Suprapubic skin (tissue), 4 donors: ENCODE measurements at regions not wholly inside any gene's neighbourhood (a gene's known extent, or its start where the extent isn't known, plus 50 kb on each side); places are given as distances from the start of the nearest gene placed in this dataset.

Experiments
- DNase-seq, 2 donors: peaks; one replicate each; pipeline ENCODE4 v3.0.0-alpha.2; 2019; ENCODE audit warnings: low spot score in 2 of 2
- H3K27ac ChIP-seq: fragments of 200-600 bp; sonication (generic); one replicate; pipeline ENCODE4 v1.5.1; 2019
- H3K27me3 ChIP-seq: fragments of 200-600 bp; sonication (generic); one replicate; pipeline ENCODE4 v1.5.1; 2019
- H3K36me3 ChIP-seq: fragments of 200-600 bp; sonication (generic); one replicate; pipeline ENCODE4 v1.5.1; 2019
- H3K4me1 ChIP-seq: fragments of 200-600 bp; sonication (generic); one replicate; pipeline ENCODE4 v1.5.1; 2019
- H3K4me3 ChIP-seq: fragments of 200-600 bp; sonication (generic); one replicate; pipeline ENCODE4 v1.5.1; 2019; ENCODE audit warnings: mild to moderate bottlenecking
- H3K9me3 ChIP-seq: fragments of 200-600 bp; sonication (generic); one replicate; pipeline ENCODE4 v1.5.1; 2019
- EP300 ChIP-seq: sonication (generic); formaldehyde crosslinking; IDR thresholded peaks from one replicate; pipeline ENCODE4 v1.6.1; 2017; ENCODE audit warnings: antibody characterized with exemption
- POLR2A ChIP-seq, 2 donors: fragments of 450-650 bp; IDR thresholded peaks; one replicate each; pipeline ENCODE4 v1.6.1; 2017; ENCODE audit warnings: antibody characterized with exemption in 2 of 2, mild to moderate bottlenecking in 2 of 2, moderate library complexity in 2 of 2
- POLR2AphosphoS5 ChIP-seq, 3 donors: sonication (generic); formaldehyde crosslinking; IDR thresholded peaks; one replicate each; pipeline ENCODE4 v1.6.1; 2017; ENCODE audit warnings: antibody characterized with exemption in 3 of 3
- WGBS: methylation state at CpG from one replicate; pipeline ENCODE4 v1.1.5; 2018; 5-methylcytosine and 5-hydroxymethylcytosine counted together
- TF ChIP-seq, protein P1 (sequence below), 2 donors: fragments of 200-600 bp in 1 of 2; fragments of 450-650 bp in 1 of 2; sonication (generic) in 1 of 2; IDR thresholded peaks; one replicate each; pipeline ENCODE4 v1.5.1; 2016 to 2019; ENCODE audit warnings: antibody characterized with exemption in 2 of 2, mild to moderate bottlenecking in 1 of 2, moderate library complexity in 1 of 2

- H3K27me3 ChIP-seq: no peaks in the 10 kb centered on the region
- no peak overlapping the region for H3K4me3 ChIP-seq
- peaks cover 8% of the 10 kb centered on the region for H3K4me1 ChIP-seq
- H3K27ac ChIP-seq: peak overlapping the region; percentile 26
- WGBS: 29% methylated on average over 6 of the region's 6 CpGs
- H3K36me3 ChIP-seq: no peaks in the 10 kb centered on the region
- no peak for DNase-seq
- TF ChIP-seq, protein P1, sequence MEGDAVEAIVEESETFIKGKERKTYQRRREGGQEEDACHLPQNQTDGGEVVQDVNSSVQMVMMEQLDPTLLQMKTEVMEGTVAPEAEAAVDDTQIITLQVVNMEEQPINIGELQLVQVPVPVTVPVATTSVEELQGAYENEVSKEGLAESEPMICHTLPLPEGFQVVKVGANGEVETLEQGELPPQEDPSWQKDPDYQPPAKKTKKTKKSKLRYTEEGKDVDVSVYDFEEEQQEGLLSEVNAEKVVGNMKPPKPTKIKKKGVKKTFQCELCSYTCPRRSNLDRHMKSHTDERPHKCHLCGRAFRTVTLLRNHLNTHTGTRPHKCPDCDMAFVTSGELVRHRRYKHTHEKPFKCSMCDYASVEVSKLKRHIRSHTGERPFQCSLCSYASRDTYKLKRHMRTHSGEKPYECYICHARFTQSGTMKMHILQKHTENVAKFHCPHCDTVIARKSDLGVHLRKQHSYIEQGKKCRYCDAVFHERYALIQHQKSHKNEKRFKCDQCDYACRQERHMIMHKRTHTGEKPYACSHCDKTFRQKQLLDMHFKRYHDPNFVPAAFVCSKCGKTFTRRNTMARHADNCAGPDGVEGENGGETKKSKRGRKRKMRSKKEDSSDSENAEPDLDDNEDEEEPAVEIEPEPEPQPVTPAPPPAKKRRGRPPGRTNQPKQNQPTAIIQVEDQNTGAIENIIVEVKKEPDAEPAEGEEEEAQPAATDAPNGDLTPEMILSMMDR (IDR thresholded peaks at IDR 0.05): no peak
- peak; percentile 76 for TF ChIP-seq EP300
- TF ChIP-seq POLR2AphosphoS5 (IDR thresholded peaks at IDR 0.05): peak in 1 of 3 donors; percentile 19
- no peaks in the 10 kb centered on the region for H3K9me3 ChIP-seq
Measured at GRCh38 chr9:81499021-81499454, 190.3 kb downstream of the TLE1 start.

DNA sequence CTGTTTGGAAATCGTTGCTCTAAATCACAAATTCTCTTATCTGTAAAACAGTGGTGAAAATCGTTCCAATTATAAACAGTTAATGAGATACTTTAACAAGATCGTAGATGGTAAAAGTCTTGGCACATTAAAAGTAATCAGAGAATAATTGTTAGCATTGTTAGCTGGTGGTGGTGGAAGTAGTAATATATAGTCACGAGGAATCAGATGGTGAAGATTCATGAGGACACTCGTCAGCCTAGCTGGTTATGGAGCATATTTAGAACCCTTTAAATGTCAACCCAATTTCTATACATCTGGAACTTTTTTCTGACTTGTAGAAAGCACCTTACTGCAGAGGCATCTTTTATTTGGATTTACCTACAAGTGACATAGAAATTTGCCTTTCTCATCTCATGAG lies 190.8 kb downstream of the TLE1 start:
- Histone ChIP-seq H3K27ac (no peak overlapping the region), H3K4me1 (peaks cover 8% of the 10 kb centered on the region), H3K9me3 (no peaks in the 10 kb centered on the region), H3K27me3 (no peaks in the 10 kb centered on the region), H3K4me3 (no peak overlapping the region), H3K36me3 (no peaks in the 10 kb centered on the region)
- DNase-seq: no peak
- 47% methylated on average over 5 of the region's 5 CpGs for WGBS
- TF ChIP-seq, protein P1 (IDR thresholded peaks at IDR 0.05): no peak

- TF ChIP-seq POLR2AphosphoS5 (IDR thresholded peaks at IDR 0.05): no peak
- no peak for TF ChIP-seq EP300
- TF ChIP-seq, protein P1 (IDR thresholded peaks at IDR 0.05): no peak
- no peak for TF ChIP-seq POLR2A (IDR thresholded peaks at IDR 0.05)
- H3K4me3 ChIP-seq: no peak overlapping the region
- 52% methylated on average over 1 of the region's 1 CpG for WGBS
- H3K36me3 ChIP-seq: no peaks in the 10 kb centered on the region
- H3K9me3 ChIP-seq: no peaks in the 10 kb centered on the region
- DNase-seq: no peak
- peaks cover 8% of the 10 kb centered on the region for H3K4me1 ChIP-seq
- H3K27me3 ChIP-seq: no peaks in the 10 kb centered on the region
- H3K27ac ChIP-seq: no peak overlapping the region
Measured at GRCh38 chr9:81497091-81497490, 192.3 kb downstream of the TLE1 start.

GRCh38 chr9:81492710-81493447 lies 196.5 kb downstream of the TLE1 start:
- no peaks in the 10 kb centered on the region for H3K27me3 ChIP-seq
- H3K9me3 ChIP-seq: no peaks in the 10 kb centered on the region
- TF ChIP-seq POLR2AphosphoS5 (IDR thresholded peaks at IDR 0.05): no peak
- TF ChIP-seq, protein P1 (IDR thresholded peaks at IDR 0.05): no peak
- H3K4me3 ChIP-seq: no peak overlapping the region
- WGBS: 32% methylated on average over 1 of the region's 1 CpG
- no peaks in the 10 kb centered on the region for H3K4me1 ChIP-seq
- no peak overlapping the region for H3K27ac ChIP-seq
- H3K36me3 ChIP-seq: no peaks in the 10 kb centered on the region
- no peak for DNase-seq

DNA sequence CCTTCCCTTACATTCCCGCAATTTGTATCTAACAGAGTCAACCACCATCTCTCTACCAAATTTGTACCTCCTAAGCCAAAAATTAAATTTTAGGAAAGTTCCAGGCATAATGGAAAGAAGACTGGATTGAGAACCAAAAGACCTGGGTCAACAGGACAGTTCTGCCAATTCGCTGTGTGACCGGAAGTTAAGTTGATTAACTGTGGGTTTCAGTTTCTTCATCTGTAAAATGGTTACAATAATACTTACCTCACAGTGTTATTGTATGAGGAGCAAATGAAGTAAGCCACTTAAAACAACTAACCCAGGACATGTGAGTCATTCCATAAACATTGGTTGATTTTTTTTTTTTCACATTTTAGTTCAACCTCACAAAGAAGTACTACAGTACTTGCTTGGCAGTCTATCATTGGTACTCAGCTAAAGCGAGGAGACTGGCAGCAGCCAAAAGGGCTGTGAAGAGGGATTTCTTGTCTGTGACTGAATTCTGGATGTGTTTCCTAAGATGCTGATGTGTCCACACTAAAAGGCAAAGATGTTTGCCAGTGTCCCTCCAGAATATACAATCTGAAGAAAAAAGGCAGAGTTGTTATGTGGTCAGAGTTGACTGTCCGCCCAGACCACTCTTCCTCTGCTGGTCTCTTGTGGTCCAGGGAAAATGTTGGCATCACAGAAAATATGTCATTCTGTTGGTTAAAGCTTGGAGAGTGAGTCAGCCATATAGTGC lies 198.6 kb downstream of the TLE1 start:
- Histone ChIP-seq H3K27ac (no peak overlapping the region), H3K27me3 (no peaks in the 10 kb centered on the region), H3K4me3 (no peak overlapping the region), H3K36me3 (no peaks in the 10 kb centered on the region), H3K4me1 (no peaks in the 10 kb centered on the region), H3K9me3 (no peaks in the 10 kb centered on the region)
- 91% methylated on average over 5 of the region's 5 CpGs for WGBS
- no peak for TF ChIP-seq EP300
- no peak for TF ChIP-seq POLR2A (IDR thresholded peaks at IDR 0.05)
- TF ChIP-seq, protein P1 (IDR thresholded peaks at IDR 0.05): no peak
- no peak for TF ChIP-seq POLR2AphosphoS5 (IDR thresholded peaks at IDR 0.05)
- no peak for DNase-seq
